ENCODE measurements at regions not wholly inside any gene's neighbourhood (a gene's known extent, or its start where the extent isn't known, plus 50 kb on each side); places are given as distances from the start of the nearest gene placed in this dataset.
A peak's percentile ranks its signal among the peaks of the same experiment; 100 is the strongest.

- DNase-seq, result no peak
Observed at GRCh38 chr4:23654791-23655190, 235.1 kb downstream of the PPARGC1A start.

- DNase-seq, result no peak
Observed at GRCh38 chr4:23648854-23649596, 240.8 kb downstream of the PPARGC1A start.

- DNase-seq, result no peak
Observed at GRCh38 chr4:23635468-23635867, 254.4 kb downstream of the PPARGC1A start.

GRCh38 chr4:23631255-23631950, 258.4 kb downstream of the PPARGC1A start:
- no peak for DNase-seq

- DNase-seq, result no peak
Observed at GRCh38 chr4:23630110-23630509, 259.7 kb downstream of the PPARGC1A start.

GRCh38 chr4:23629421-23629820, 260.4 kb downstream of the PPARGC1A start:
- no peak for DNase-seq

GRCh38 chr4:23614284-23614892, 275.5 kb downstream of the PPARGC1A start:
- peak; percentile 3 for DNase-seq

GRCh38 chr4:23613782-23614181, 276.1 kb downstream of the PPARGC1A start:
- no peak for DNase-seq

GRCh38 chr4:23602720-23603119, 287.1 kb downstream of the PPARGC1A start:
- no peak for DNase-seq

GRCh38 chr4:23594125-23594524, 295.7 kb downstream of the PPARGC1A start:
- no peak for DNase-seq

GRCh38 chr4:23590431-23590830, 299.4 kb downstream of the PPARGC1A start:
- DNase-seq, result no peak

GRCh38 chr4:23584024-23584423, 305.8 kb downstream of the PPARGC1A start:
- DNase-seq, result no peak

- no peak for DNase-seq
Observed at GRCh38 chr4:23582671-23583070, 307.2 kb downstream of the PPARGC1A start.

GRCh38 chr4:23579166-23579565, 310.7 kb downstream of the PPARGC1A start:
- no peak for DNase-seq

GRCh38 chr4:23577398-23577797, 312.4 kb downstream of the PPARGC1A start:
- no peak for DNase-seq

GRCh38 chr4:23572382-23572781, 317.5 kb downstream of the PPARGC1A start:
- DNase-seq, result no peak

- DNase-seq, result no peak
Observed at GRCh38 chr4:23567338-23567737, 322.5 kb downstream of the PPARGC1A start.

- no peak for DNase-seq
Observed at GRCh38 chr4:23560748-23561147, 329.1 kb downstream of the PPARGC1A start.

GRCh38 chr4:23558101-23558500, 331.7 kb downstream of the PPARGC1A start:
- DNase-seq, result no peak

GRCh38 chr4:23547601-23548000, 342.2 kb downstream of the PPARGC1A start:
- DNase-seq, result no peak

- DNase-seq, result no peak
Observed at GRCh38 chr4:23547096-23547495, 342.8 kb downstream of the PPARGC1A start.

- no peak for DNase-seq
Observed at GRCh38 chr4:23539969-23540569, 349.8 kb downstream of the PPARGC1A start.

- DNase-seq, result no peak
Observed at GRCh38 chr4:23533859-23534258, 356.0 kb downstream of the PPARGC1A start.

GRCh38 chr4:23516716-23517115, 373.1 kb downstream of the PPARGC1A start:
- DNase-seq, result no peak
